ENCODE measurements at regions not wholly inside any gene's neighbourhood (a gene's known extent, or its start where the extent isn't known, plus 50 kb on each side); places are given as distances from the start of the nearest gene placed in this dataset.

GRCh38 chr17:13398853-13399252 lies 202.9 kb downstream of the HS3ST3A1 start:
- no peak overlapping the region for H3K4me3 ChIP-seq (replicated peaks; ENCODE audit: low read depth, low read length)
- no peak for DNase-seq (ENCODE audit: extremely low read depth, low read depth)
- TF ChIP-seq CTCF (IDR thresholded peaks at IDR 0.05; ENCODE audit: low read depth, low read length, missing control alignments), result no peak

- DNase-seq (ENCODE audit: extremely low read depth, low read depth), result no peak
- H3K4me3 ChIP-seq (replicated peaks; ENCODE audit: low read depth, low read length), result no peak overlapping the region
- no peak for TF ChIP-seq CTCF (IDR thresholded peaks at IDR 0.05; ENCODE audit: low read depth, low read length, missing control alignments)
Observed at GRCh38 chr17:13398091-13398490, 203.6 kb downstream of the HS3ST3A1 start.

- no peak overlapping the region for H3K4me3 ChIP-seq (replicated peaks; ENCODE audit: low read depth, low read length)
- DNase-seq (ENCODE audit: extremely low read depth, low read depth), result no peak
- TF ChIP-seq CTCF (IDR thresholded peaks at IDR 0.05; ENCODE audit: low read depth, low read length, missing control alignments), result no peak
Observed at GRCh38 chr17:13395862-13396261, 205.9 kb downstream of the HS3ST3A1 start.

- no peak for TF ChIP-seq CTCF (IDR thresholded peaks at IDR 0.05; ENCODE audit: low read depth, low read length, missing control alignments)
- no peak overlapping the region for H3K4me3 ChIP-seq (replicated peaks; ENCODE audit: low read depth, low read length)
- no peak for DNase-seq (ENCODE audit: extremely low read depth, low read depth)
Observed at GRCh38 chr17:13395346-13395745, 206.4 kb downstream of the HS3ST3A1 start.

GRCh38 chr17:13393841-13394710 lies 207.7 kb downstream of the HS3ST3A1 start:
- no peak for DNase-seq (ENCODE audit: extremely low read depth, low read depth)
- TF ChIP-seq CTCF (IDR thresholded peaks at IDR 0.05; ENCODE audit: low read depth, low read length, missing control alignments), result no peak
- H3K4me3 ChIP-seq (replicated peaks; ENCODE audit: low read depth, low read length), result no peak overlapping the region

GRCh38 chr17:13387952-13388351 lies 213.8 kb downstream of the HS3ST3A1 start:
- no peak for DNase-seq (ENCODE audit: extremely low read depth, low read depth)
- no peak overlapping the region for H3K4me3 ChIP-seq (replicated peaks; ENCODE audit: low read depth, low read length)
- no peak for TF ChIP-seq CTCF (IDR thresholded peaks at IDR 0.05; ENCODE audit: low read depth, low read length, missing control alignments)
